HUES64 (cell line): ENCODE measurements at regions not wholly inside any gene's neighbourhood (a gene's known extent, or its start where the extent isn't known, plus 50 kb on each side); places are given as distances from the start of the nearest gene placed in this dataset.
A peak's percentile ranks its signal among the peaks of the same experiment; 100 is the strongest.
"Not testable (repeated sequence)": the region's sequence is repeated elsewhere in the genome, so short reads cannot be mapped to it uniquely, and the experiment has no call there.

ENCODE experiments used
- H3K27ac ChIP-seq: 2 replicates; pipeline ENCODE4 v1.7.0; 2013; ENCODE audit warnings: low read depth, low read length, inconsistent platforms
- H3K27me3 ChIP-seq: 2 replicates; pipeline ENCODE4 v1.6.1; 2013; ENCODE audit warnings: mild to moderate bottlenecking, low read length; ENCODE audit not compliant: insufficient read depth
- H3K36me3 ChIP-seq: 2 replicates; pipeline ENCODE4 v1.6.1; 2013; ENCODE audit warnings: mild to moderate bottlenecking, low read length; ENCODE audit not compliant: insufficient read depth
- H3K4me1 ChIP-seq: 2 replicates; pipeline ENCODE4 v1.6.1; 2013; ENCODE audit warnings: mild to moderate bottlenecking, low read length, moderate library complexity; ENCODE audit not compliant: insufficient read depth
- H3K4me3 ChIP-seq: 2 replicates; pipeline ENCODE4 v1.5.1; 2013; ENCODE audit warnings: mild to moderate bottlenecking, low read length, moderate library complexity
- H3K9ac ChIP-seq: 2 replicates; pipeline ENCODE4 v1.6.1; 2013; ENCODE audit warnings: mild to moderate bottlenecking, low read depth, low read length
- H3K9me3 ChIP-seq: 2 replicates; pipeline ENCODE4 v1.6.1; 2013; ENCODE audit warnings: low read depth, low read length; ENCODE audit not compliant: insufficient read depth
- WGBS: fragments of 150-250, 120-280 bp; methylation state at CpG from one replicate; pipeline ENCODE4 v1.1.7; 2013; ENCODE audit warnings: missing lambda C conversion rate; 5-methylcytosine and 5-hydroxymethylcytosine counted together

GRCh38 chr10:8282340-8282739 is 227.9 kb downstream of the GATA3 start:
- 92% methylated on average over 3 of the region's 4 CpGs for WGBS
- no peak overlapping the region for H3K27ac ChIP-seq
- H3K4me3 ChIP-seq = no peak overlapping the region
- H3K27me3 ChIP-seq = no peaks in the 10 kb centered on the region
- no peaks in the 10 kb centered on the region for H3K36me3 ChIP-seq
- H3K9me3 ChIP-seq = no peaks in the 10 kb centered on the region
- no peaks in the 10 kb centered on the region for H3K4me1 ChIP-seq
- no peak overlapping the region for H3K9ac ChIP-seq

DNA sequence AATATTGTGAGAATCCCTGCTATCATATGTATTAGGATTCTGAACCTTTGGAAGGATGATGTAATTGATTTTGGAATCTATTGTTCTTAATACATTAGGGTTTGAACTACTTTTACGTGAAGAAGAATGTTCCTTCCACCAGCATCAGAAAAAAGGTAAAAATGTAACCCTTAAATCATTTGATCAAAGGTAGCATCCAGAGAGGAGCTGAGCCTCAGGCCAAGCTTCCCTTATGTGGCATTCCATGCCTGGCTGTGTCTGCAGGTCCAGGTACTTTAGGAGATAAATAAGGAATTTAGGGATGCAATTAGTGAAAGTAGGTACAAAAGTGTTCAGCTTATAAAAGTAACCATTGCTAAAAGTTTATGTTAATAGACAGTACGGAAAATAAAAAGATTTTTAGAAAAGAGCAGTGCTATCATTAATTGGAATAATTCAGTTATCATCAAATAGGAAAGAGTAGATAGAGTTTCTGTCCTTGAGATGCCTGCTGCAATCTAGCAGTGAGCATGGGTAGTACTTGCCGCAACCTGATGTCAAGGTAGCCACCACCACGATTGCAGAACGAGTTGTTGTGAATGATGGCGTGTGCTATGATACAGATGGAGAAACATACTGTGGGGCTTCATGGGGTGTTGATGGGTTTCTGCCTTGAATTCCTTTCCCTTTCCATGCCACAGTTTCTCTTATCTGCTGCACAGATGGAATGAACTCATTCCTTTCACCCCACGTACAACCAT is 228.8 kb downstream of the GATA3 start:
- Histone ChIP-seq H3K4me1 (peaks cover 3% of the 10 kb centered on the region; the same call in 1 of the 2 replicates), H3K36me3 (no peaks in the 10 kb centered on the region), H3K9me3 (no peaks in the 10 kb centered on the region), H3K4me3 (no peak overlapping the region), H3K27ac (no peak overlapping the region), H3K27me3 (no peaks in the 10 kb centered on the region), H3K9ac (no peak overlapping the region)
- WGBS = 96% methylated on average over 7 of the region's 7 CpGs

- H3K9ac ChIP-seq = no peak overlapping the region
- WGBS = 95% methylated on average over 11 of the region's 11 CpGs
- H3K27ac ChIP-seq = no peak overlapping the region
- H3K4me3 ChIP-seq = no peak overlapping the region
- H3K9me3 ChIP-seq = no peaks in the 10 kb centered on the region
- H3K27me3 ChIP-seq = no peaks in the 10 kb centered on the region
- no peaks in the 10 kb centered on the region for H3K36me3 ChIP-seq
- H3K4me1 ChIP-seq = peaks cover 9% of the 10 kb centered on the region
Observed at GRCh38 chr10:8283986-8284385, 229.5 kb downstream of the GATA3 start.

- not testable (repeated sequence) for H3K27me3 ChIP-seq, H3K9ac ChIP-seq, H3K36me3 ChIP-seq, H3K27ac ChIP-seq, H3K9me3 ChIP-seq, H3K4me3 ChIP-seq
- WGBS = 80% methylated on average over 1 of the region's 4 CpGs
- peaks cover 21% of the 10 kb centered on the region for H3K4me1 ChIP-seq
Observed at GRCh38 chr10:8285970-8286369, 231.5 kb downstream of the GATA3 start.

GRCh38 chr10:8288600-8288999 is 234.1 kb downstream of the GATA3 start:
- H3K4me1 ChIP-seq = peaks cover 21% of the 10 kb centered on the region
- H3K4me3 ChIP-seq = no peak overlapping the region
- H3K9me3 ChIP-seq = no peaks in the 10 kb centered on the region
- no peak overlapping the region for H3K9ac ChIP-seq
- no peaks in the 10 kb centered on the region for H3K36me3 ChIP-seq
- WGBS = 89% methylated on average over 9 of the region's 9 CpGs
- no peak overlapping the region for H3K27ac ChIP-seq
- H3K27me3 ChIP-seq = no peaks in the 10 kb centered on the region

- peak overlapping the region; percentile 51; the same call in 1 of the 2 replicates for H3K27ac ChIP-seq
- H3K9me3 ChIP-seq = no peaks in the 10 kb centered on the region
- 33% methylated on average over 4 of the region's 4 CpGs for WGBS
- H3K4me1 ChIP-seq = peaks cover 21% of the 10 kb centered on the region
- H3K27me3 ChIP-seq = no peaks in the 10 kb centered on the region
- no peak overlapping the region for H3K9ac ChIP-seq
- H3K36me3 ChIP-seq = no peaks in the 10 kb centered on the region
- no peak overlapping the region for H3K4me3 ChIP-seq
Observed at GRCh38 chr10:8289186-8289924, 234.9 kb downstream of the GATA3 start.

GRCh38 chr10:8294779-8295178 is 240.3 kb downstream of the GATA3 start:
- Histone ChIP-seq H3K4me1 (peaks cover 13% of the 10 kb centered on the region), H3K36me3 (no peaks in the 10 kb centered on the region), H3K27ac (no peak overlapping the region), H3K27me3 (peaks cover 8% of the 10 kb centered on the region), H3K4me3 (no peak overlapping the region), H3K9me3 (no peaks in the 10 kb centered on the region), H3K9ac (no peak overlapping the region)
- WGBS = 93% methylated on average over 4 of the region's 5 CpGs

DNA sequence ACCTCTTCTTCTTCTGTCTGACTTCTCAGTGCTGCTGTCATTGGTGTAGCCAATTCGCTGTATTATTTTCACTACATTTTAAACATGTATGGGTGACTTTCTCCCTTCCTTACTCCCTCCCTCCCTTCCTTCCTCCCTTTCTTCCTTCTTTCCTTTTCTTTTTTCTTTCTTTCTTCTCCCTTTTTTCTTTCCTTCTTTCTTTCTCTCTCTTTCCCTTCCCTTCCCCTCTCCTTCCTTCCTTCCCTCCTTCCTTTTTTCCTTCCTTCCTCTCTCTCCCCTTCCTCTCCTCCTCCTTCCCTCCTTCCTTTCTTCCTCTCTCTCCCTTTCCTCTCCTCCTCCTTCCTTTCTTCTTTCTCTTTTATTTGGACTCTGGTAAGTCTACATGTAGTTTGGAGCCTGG is 240.8 kb downstream of the GATA3 start:
- Histone ChIP-seq H3K27me3 (peaks cover 8% of the 10 kb centered on the region), H3K27ac (no peak overlapping the region), H3K4me3 (no peak overlapping the region), H3K9ac (no peak overlapping the region), H3K9me3 (no peaks in the 10 kb centered on the region), H3K36me3 (no peaks in the 10 kb centered on the region), H3K4me1 (peaks cover 8% of the 10 kb centered on the region)
- WGBS = 95% methylated on average over 1 of the region's 1 CpG

GRCh38 chr10:8296090-8296733 is 241.7 kb downstream of the GATA3 start:
- WGBS = 37% methylated on average over 22 of the region's 22 CpGs

GRCh38 chr10:8296734-8297101 is 242.2 kb downstream of the GATA3 start:
- H3K4me3 ChIP-seq = peak overlapping the region; percentile 57
- peaks cover 8% of the 10 kb centered on the region for H3K27me3 ChIP-seq
- H3K27ac ChIP-seq = no peak overlapping the region
- 62% methylated on average over 2 of the region's 2 CpGs for WGBS
- H3K4me1 ChIP-seq = peaks cover 8% of the 10 kb centered on the region
- H3K36me3 ChIP-seq = no peaks in the 10 kb centered on the region
- H3K9ac ChIP-seq = 0 out of 2 replicates have a peak overlapping the region, but pooled peaks have one; percentile 29
- no peaks in the 10 kb centered on the region for H3K9me3 ChIP-seq

More at GRCh38 chr10:8296090-8296733, 241.7 kb downstream of the GATA3 start:
- Histone ChIP-seq H3K9me3 (no peaks in the 10 kb centered on the region), H3K27ac (no peak overlapping the region), H3K27me3 (peaks cover 8% of the 10 kb centered on the region), H3K36me3 (no peaks in the 10 kb centered on the region), H3K4me3 (peak overlapping the region; percentile 57), H3K4me1 (peaks cover 8% of the 10 kb centered on the region), H3K9ac (peak overlapping the region; percentile 29; the same call in 1 of the 2 replicates)

DNA sequence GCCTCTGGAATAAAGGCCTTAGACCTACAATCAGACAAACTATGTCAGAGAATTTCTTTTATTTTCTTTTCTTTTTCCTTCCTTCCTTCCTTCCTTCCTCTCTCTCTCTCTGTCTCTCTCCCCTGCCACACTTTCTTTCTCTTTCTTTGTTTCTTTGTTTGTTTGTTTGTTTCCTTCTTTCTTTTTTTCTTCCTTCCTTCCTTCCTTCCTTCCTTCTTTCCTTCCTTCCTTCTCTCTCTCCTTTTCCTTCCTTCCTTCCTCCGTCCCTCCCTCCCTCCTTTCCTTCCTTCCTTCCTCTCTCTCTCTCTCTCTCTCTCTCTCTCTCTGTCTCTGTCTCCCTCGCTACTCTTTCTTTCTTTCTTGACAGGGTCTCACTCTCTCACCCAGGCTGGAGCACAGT is 242.6 kb downstream of the GATA3 start:
- 91% methylated on average over 2 of the region's 2 CpGs for WGBS
- H3K9me3 ChIP-seq = no peaks in the 10 kb centered on the region
- H3K4me3 ChIP-seq = no peak overlapping the region
- H3K4me1 ChIP-seq = peaks cover 8% of the 10 kb centered on the region
- no peaks in the 10 kb centered on the region for H3K36me3 ChIP-seq
- no peak overlapping the region for H3K9ac ChIP-seq
- H3K27ac ChIP-seq = no peak overlapping the region
- H3K27me3 ChIP-seq = peaks cover 8% of the 10 kb centered on the region
